PC-9 (cell line): ENCODE measurements at regions not wholly inside any gene's neighbourhood (a gene's known extent, or its start where the extent isn't known, plus 50 kb on each side); places are given as distances from the start of the nearest gene placed in this dataset.

Experiments used
- BruUV-seq: library from RNA; stranded (reverse); fragments of 400-500 nt; replicated peaks from 2 replicates; lab custom pipeline; 2021; lab: Mats Ljungman, UMichigan
- CTCF ChIA-PET: fragments of 300-600 bp; sonication (Branson Sonifier 250); formaldehyde crosslinking; loops from one replicate; lab custom pipeline; 2022; ENCODE audit warnings: antibody characterized with exemption; lab: Charles Lee
- POLR2A ChIA-PET: fragments of 300-600 bp; sonication (Branson Sonifier 250); formaldehyde crosslinking; loops from one replicate; lab custom pipeline; 2022; ENCODE audit warnings: antibody characterized with exemption; ENCODE audit not compliant: unreplicated experiment; lab: Charles Lee
- DNase-seq, 2 experiments: peaks; one replicate each; pipeline versions ENCODE4 v3.0.0 to v3.0.0-alpha.2; 2015 to 2022; ENCODE audit warnings: mixed read lengths in 1 of 2
- H2AFZ ChIP-seq: fragments of 200-600 bp; sonication (generic); 2 replicates; pipeline ENCODE4 v1.8.1; 2017; ENCODE audit warnings: antibody characterized with exemption
- H3F3A ChIP-seq: fragments of 200-600 bp; sonication (generic); 2 replicates; pipeline ENCODE4 v1.8.1; 2017; ENCODE audit warnings: antibody characterized with exemption, mild to moderate bottlenecking, low read depth; ENCODE audit not compliant: insufficient read depth
- H3K27ac ChIP-seq: fragments of 200-600 bp; sonication (generic); 2 replicates; pipeline ENCODE4 v1.6.1; 2016; ENCODE audit warnings: mixed run types
- H3K27me3 ChIP-seq: fragments of 200-600 bp; sonication (generic); 2 replicates; pipeline ENCODE4 v1.6.1; 2016; ENCODE audit warnings: low read depth, mixed run types; ENCODE audit not compliant: insufficient read depth
- H3K36me3 ChIP-seq: fragments of 200-600 bp; sonication (generic); 2 replicates; pipeline ENCODE4 v1.6.1; 2016; ENCODE audit warnings: low read depth, mixed run types
- H3K4me1 ChIP-seq: fragments of 200-600 bp; sonication (generic); replicated peaks from 2 replicates; pipeline ENCODE4 v1.6.1; 2016; ENCODE audit warnings: mixed run types; ENCODE audit not compliant: insufficient read depth
- H3K4me2 ChIP-seq: fragments of 200-600 bp; sonication (generic); 2 replicates; pipeline ENCODE4 v1.6.1; 2017; ENCODE audit warnings: mixed run types
- H3K4me3 ChIP-seq: fragments of 200-600 bp; sonication (generic); 2 replicates; pipeline ENCODE4 v1.6.1; 2016; ENCODE audit warnings: mixed run types
- H3K79me2 ChIP-seq: fragments of 200-600 bp; sonication (generic); 2 replicates; pipeline ENCODE4 v1.6.1; 2017; ENCODE audit warnings: low read depth, mixed run types
- H3K9me2 ChIP-seq: fragments of 200-600 bp; sonication (generic); 2 replicates; pipeline ENCODE4 v1.8.1; 2017; ENCODE audit warnings: mild to moderate bottlenecking; ENCODE audit not compliant: insufficient read depth
- H3K9me3 ChIP-seq: fragments of 200-600 bp; sonication (generic); 2 replicates; pipeline ENCODE4 v1.8.1; 2016; ENCODE audit warnings: low read depth; ENCODE audit not compliant: insufficient read depth
- H4K20me1 ChIP-seq: fragments of 200-600 bp; sonication (generic); 2 replicates; pipeline ENCODE4 v1.8.1; 2017; ENCODE audit not compliant: insufficient read depth
- EZH2 ChIP-seq: fragments of 200-600 bp; sonication (generic); IDR thresholded peaks from 2 replicates; pipeline ENCODE4 v1.8.0; 2017; ENCODE audit warnings: antibody characterized with exemption, low read depth
- intact Hi-C: fragments of 100-400 bp; cut with micrococcal nuclease; formaldehyde crosslinking; loops from one replicate; pipeline ENCODE4 v1.10.0; 2022; ENCODE audit not compliant: unreplicated experiment
- TF ChIP-seq, protein P1 (sequence below): fragments of 200-600 bp; sonication (generic); conservative IDR thresholded peaks from 2 replicates; pipeline ENCODE4 v1.6.1; 2017; ENCODE audit warnings: mixed run types, antibody characterized with exemption, mild to moderate bottlenecking, moderate library complexity

- Histone ChIP-seq H3K4me2 (no peak overlapping the region), H3K9me2 (peaks cover 1% of the 10 kb centered on the region; the same call in 1 of the 2 replicates), H3K4me1 (no peaks in the 10 kb centered on the region), H4K20me1 (no peaks in the 10 kb centered on the region), H3K27ac (no peak overlapping the region), H3K9me3 (no peaks in the 10 kb centered on the region), H3F3A (no peaks in the 10 kb centered on the region), H2AFZ (no peak overlapping the region), H3K4me3 (no peak overlapping the region), H3K36me3 (no peaks in the 10 kb centered on the region), H3K27me3 (no peaks in the 10 kb centered on the region), H3K79me2 (no peaks in the 10 kb centered on the region)
- CTCF ChIA-PET: no interaction called here
- POLR2A ChIA-PET: no interaction called here
- BruUV-seq: no TSS peak
- no peak for TF ChIP-seq EZH2
- TF ChIP-seq, protein P1, sequence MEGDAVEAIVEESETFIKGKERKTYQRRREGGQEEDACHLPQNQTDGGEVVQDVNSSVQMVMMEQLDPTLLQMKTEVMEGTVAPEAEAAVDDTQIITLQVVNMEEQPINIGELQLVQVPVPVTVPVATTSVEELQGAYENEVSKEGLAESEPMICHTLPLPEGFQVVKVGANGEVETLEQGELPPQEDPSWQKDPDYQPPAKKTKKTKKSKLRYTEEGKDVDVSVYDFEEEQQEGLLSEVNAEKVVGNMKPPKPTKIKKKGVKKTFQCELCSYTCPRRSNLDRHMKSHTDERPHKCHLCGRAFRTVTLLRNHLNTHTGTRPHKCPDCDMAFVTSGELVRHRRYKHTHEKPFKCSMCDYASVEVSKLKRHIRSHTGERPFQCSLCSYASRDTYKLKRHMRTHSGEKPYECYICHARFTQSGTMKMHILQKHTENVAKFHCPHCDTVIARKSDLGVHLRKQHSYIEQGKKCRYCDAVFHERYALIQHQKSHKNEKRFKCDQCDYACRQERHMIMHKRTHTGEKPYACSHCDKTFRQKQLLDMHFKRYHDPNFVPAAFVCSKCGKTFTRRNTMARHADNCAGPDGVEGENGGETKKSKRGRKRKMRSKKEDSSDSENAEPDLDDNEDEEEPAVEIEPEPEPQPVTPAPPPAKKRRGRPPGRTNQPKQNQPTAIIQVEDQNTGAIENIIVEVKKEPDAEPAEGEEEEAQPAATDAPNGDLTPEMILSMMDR: no peak
- DNase-seq: no peak
- intact Hi-C loops: no loop called here
These were observed 708.1 kb upstream of the ADGRL4 start for GRCh38 chr1:79714664-79715063.

- no peaks in the 10 kb centered on the region for H4K20me1 ChIP-seq
- no peak overlapping the region for H3K4me3 ChIP-seq
- H3K4me2 ChIP-seq: no peak overlapping the region
- intact Hi-C loops: no loop called here
- H3K9me3 ChIP-seq: no peaks in the 10 kb centered on the region
- no peak for DNase-seq
- H3K4me1 ChIP-seq: no peaks in the 10 kb centered on the region
- no peaks in the 10 kb centered on the region for H3K36me3 ChIP-seq
- TF ChIP-seq, protein P1: no peak
- TF ChIP-seq EZH2: no peak
- H3K27me3 ChIP-seq: no peaks in the 10 kb centered on the region
- CTCF ChIA-PET: no interaction called here
- no TSS peak for BruUV-seq
- H3K9me2 ChIP-seq: peaks cover 4% of the 10 kb centered on the region; the same call in 1 of the 2 replicates
- POLR2A ChIA-PET: no interaction called here
- no peaks in the 10 kb centered on the region for H3F3A ChIP-seq
- H3K27ac ChIP-seq: no peak overlapping the region
- no peaks in the 10 kb centered on the region for H3K79me2 ChIP-seq
- no peak overlapping the region for H2AFZ ChIP-seq
These were observed 704.5 kb upstream of the ADGRL4 start for GRCh38 chr1:79711001-79711431.

DNA sequence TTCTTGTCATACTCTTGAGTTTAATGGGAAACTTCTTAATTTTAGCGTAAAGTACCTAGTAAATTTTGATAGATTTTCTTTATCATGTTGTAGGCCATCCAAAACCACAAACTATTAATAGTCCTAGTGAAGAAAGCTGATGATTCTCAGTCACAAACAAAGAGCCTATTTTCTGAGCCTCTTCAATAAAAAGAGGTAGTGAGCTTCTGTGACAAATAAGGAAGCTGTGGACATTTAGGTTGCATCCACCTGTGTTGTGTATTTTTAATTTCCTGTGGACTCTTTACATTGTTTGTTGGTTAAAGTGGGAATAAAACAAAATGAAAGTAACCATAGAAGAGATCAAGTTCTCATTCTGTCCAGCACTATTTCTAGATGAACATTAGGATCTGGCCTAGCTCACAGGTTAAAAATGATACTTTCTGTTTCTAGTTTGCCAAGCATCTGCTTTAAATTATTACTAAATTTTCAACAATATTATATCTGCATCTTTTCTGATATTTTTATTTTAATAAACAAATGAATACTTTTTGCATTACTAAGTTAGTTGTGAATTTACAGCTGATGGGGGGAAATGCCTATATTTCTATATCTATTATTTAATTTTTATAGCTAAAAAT is 702.2 kb upstream of the ADGRL4 start:
- H3K9me3 ChIP-seq: no peaks in the 10 kb centered on the region
- H3K4me3 ChIP-seq: no peak overlapping the region
- no peaks in the 10 kb centered on the region for H3F3A ChIP-seq
- no TSS peak for BruUV-seq
- intact Hi-C loops: no loop called here
- no peak overlapping the region for H2AFZ ChIP-seq
- TF ChIP-seq, protein P1: no peak
- no peak for TF ChIP-seq EZH2
- ChIA-PET CTCF (no interaction called here), POLR2A (no interaction called here)
- H3K27ac ChIP-seq: no peak overlapping the region
- no peaks in the 10 kb centered on the region for H3K27me3 ChIP-seq
- no peaks in the 10 kb centered on the region for H3K36me3 ChIP-seq
- no peak overlapping the region for H3K4me2 ChIP-seq
- peaks cover 4% of the 10 kb centered on the region; the same call in 1 of the 2 replicates for H3K9me2 ChIP-seq
- no peaks in the 10 kb centered on the region for H3K4me1 ChIP-seq
- no peaks in the 10 kb centered on the region for H3K79me2 ChIP-seq
- no peaks in the 10 kb centered on the region for H4K20me1 ChIP-seq
- DNase-seq: no peak
